B cell (primary cell): ENCODE measurements at regions not wholly inside any gene's neighbourhood (a gene's known extent, or its start where the extent isn't known, plus 50 kb on each side); places are given as distances from the start of the nearest gene placed in this dataset.

ENCODE experiments used
- ATAC-seq: fragments of 200-7000 bp; cut with Tn5 transposase; one replicate; pipeline ENCODE4 v1.10.0; 2021; ENCODE audit warnings: low read depth, mild to moderate bottlenecking, moderate number of reproducible peaks, moderate library complexity
- CTCF ChIA-PET: fragments of 350-600 bp; sonication (Branson Sonifier 250); formaldehyde crosslinking; loops from one replicate; lab custom pipeline; 2021; ENCODE audit warnings: antibody characterized with exemption, inconsistent platforms; lab: Charles Lee
- POLR2A ChIA-PET: fragments of 350-600 bp; sonication (Branson Sonifier 250); formaldehyde crosslinking; loops from one replicate; lab custom pipeline; 2021; ENCODE audit warnings: antibody characterized with exemption; lab: Charles Lee
- DNase-seq: peaks from one replicate; pipeline ENCODE4 v3.0.0; 2013
- H2AFZ ChIP-seq: 2 replicates; pipeline ENCODE4 v1.6.1; 2012; ENCODE audit warnings: mild to moderate bottlenecking, low read depth, low read length; ENCODE audit not compliant: insufficient read depth, poor library complexity, severe bottlenecking
- H3K27ac ChIP-seq, 2 donors: 1 replicate in 1 of 2; 2 replicates in 1 of 2; pipeline ENCODE4 v1.5.1; 2012 to 2013; ENCODE audit warnings: low read length in 2 of 2, mild to moderate bottlenecking in 2 of 2, moderate library complexity in 1 of 2
- H3K27me3 ChIP-seq, 4 experiments: fragments of 200-600 bp in 1 of 4; sonication (generic) in 1 of 4; replicated peaks in 1 of 4; 1 replicate in 2 of 4; 2 replicates in 2 of 4; pipeline versions ENCODE4 v1.6.1 to v1.7.0; 2013 to 2016; ENCODE audit warnings: low read length in 3 of 4, mild to moderate bottlenecking in 2 of 4, mixed read lengths in 1 of 4, moderate library complexity in 1 of 4; ENCODE audit not compliant: insufficient read depth in 4 of 4, control insufficient read depth in 3 of 4; ENCODE audit errors: control extremely low read depth in 1 of 4
- H3K36me3 ChIP-seq, 2 experiments: replicated peaks in 1 of 2; 1 replicate in 1 of 2; 2 replicates in 1 of 2; pipeline versions ENCODE4 v1.6.1 to v1.7.1; 2013; ENCODE audit warnings: low read length in 1 of 2; ENCODE audit not compliant: insufficient read depth in 2 of 2, control insufficient read depth in 1 of 2; ENCODE audit errors: control extremely low read depth in 1 of 2, extremely low read depth in 1 of 2
- H3K4me1 ChIP-seq, 2 donors: fragments of 200-600 bp in 1 of 2; sonication (generic) in 1 of 2; 1 replicate in 1 of 2; 2 replicates in 1 of 2; pipeline versions ENCODE4 v1.5.1 to v1.6.1; 2013 to 2017; ENCODE audit warnings: low read length in 2 of 2; ENCODE audit not compliant: control insufficient read depth in 2 of 2, insufficient read depth in 2 of 2
- H3K4me2 ChIP-seq: replicated peaks from 2 replicates; pipeline ENCODE3; 2012; ENCODE audit warnings: mild to moderate bottlenecking, low read depth, low read length; ENCODE audit not compliant: poor library complexity, severe bottlenecking
- H3K4me3 ChIP-seq, 5 experiments: fragments of 200-600 bp in 1 of 5; sonication (generic) in 1 of 5; 1 replicate in 3 of 5; 2 replicates in 2 of 5; pipeline versions ENCODE4 v1.5.1 to v1.7.0; 2011 to 2016; ENCODE audit warnings: low read length in 4 of 5, mild to moderate bottlenecking in 4 of 5, low read depth in 2 of 5, control low read depth in 1 of 5, moderate library complexity in 1 of 5; ENCODE audit not compliant: insufficient read depth in 1 of 5; ENCODE audit errors: control extremely low read depth in 1 of 5, extremely low read depth in 1 of 5
- H3K79me2 ChIP-seq: fragments of 200-600 bp; sonication (generic); one replicate; pipeline ENCODE4 v1.6.0; 2016; ENCODE audit warnings: low read length; ENCODE audit not compliant: control insufficient read depth, insufficient read depth
- H3K9ac ChIP-seq: fragments of 200-600 bp; sonication (generic); 2 replicates; pipeline ENCODE4 v1.6.1; 2017; ENCODE audit warnings: mild to moderate bottlenecking, low read length, moderate library complexity
- H3K9me3 ChIP-seq, 3 donors: one replicate each; pipeline versions ENCODE4 v1.6.1 to v1.7.1; 2013; ENCODE audit warnings: low read length in 2 of 3; ENCODE audit not compliant: control insufficient read depth in 2 of 3, insufficient read depth in 1 of 3; ENCODE audit errors: control extremely low read depth in 1 of 3
- H4K20me1 ChIP-seq: 2 replicates; pipeline ENCODE4 v1.6.0; 2012; ENCODE audit warnings: mild to moderate bottlenecking, low read length; ENCODE audit not compliant: insufficient read depth, control insufficient read depth, poor library complexity, severe bottlenecking
- H3K27ac Mint-ChIP-seq: one replicate; pipeline ENCODE4 v1.8.0; 2021; ENCODE audit warnings: mixed read lengths
- H3K27me3 Mint-ChIP-seq: one replicate; pipeline ENCODE4 v1.8.0; 2021; ENCODE audit warnings: mixed read lengths
- H3K4me1 Mint-ChIP-seq: one replicate; pipeline ENCODE4 v1.8.0; 2021; ENCODE audit warnings: mixed read lengths
- H3K4me3 Mint-ChIP-seq: one replicate; pipeline ENCODE4 v1.8.0; 2021; ENCODE audit warnings: mixed read lengths
- H3K9me3 Mint-ChIP-seq: one replicate; pipeline ENCODE4 v1.8.0; 2022; ENCODE audit warnings: mixed read lengths; ENCODE audit not compliant: insufficient read depth
- CTCF ChIP-seq: fragments of 200-600 bp; IDR thresholded peaks from one replicate; pipeline ENCODE4 v1.8.0; 2022; ENCODE audit warnings: antibody characterized with exemption, mild to moderate bottlenecking
- EZH2 ChIP-seq: IDR thresholded peaks from 2 replicates; pipeline ENCODE4 v1.6.1; 2012; ENCODE audit warnings: borderline replicate concordance, low read depth, mild to moderate bottlenecking, moderate library complexity, low read length; ENCODE audit not compliant: insufficient read depth, poor library complexity, severe bottlenecking
- WGBS: methylation state at CpG from one replicate; pipeline ENCODE4 v1.1.5; 2013; ENCODE audit warnings: missing lambda C conversion rate; ENCODE audit not compliant: insufficient coverage; 5-methylcytosine and 5-hydroxymethylcytosine counted together
- intact Hi-C: fragments of 100-400 bp; cut with micrococcal nuclease; formaldehyde crosslinking; loops from one replicate; pipeline ENCODE4 v1.10.0; 2022

DNA sequence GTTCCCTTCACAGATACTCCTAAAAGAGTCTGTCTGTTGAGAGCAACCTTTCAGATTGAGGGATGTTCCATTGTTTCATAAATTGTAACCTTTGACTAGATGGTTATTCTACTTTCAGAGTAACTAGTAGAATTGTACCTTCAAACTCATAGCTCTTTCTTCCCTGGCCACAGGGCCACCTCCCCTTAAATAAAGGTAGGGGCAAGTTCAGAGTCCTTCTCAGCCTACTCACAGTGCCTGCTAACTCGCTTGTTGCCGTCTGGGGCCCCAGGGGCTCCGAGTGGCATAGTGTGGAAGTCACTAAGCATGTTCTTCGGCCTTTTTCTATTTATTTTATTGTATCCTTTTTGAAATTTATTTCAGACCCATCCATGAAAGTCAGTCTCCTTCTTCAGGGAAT lies 250.4 kb downstream of the ALX1 start:
- no CpG with 5 or more reads among the region's 4 CpGs for WGBS
- H3K4me3 Mint-ChIP-seq = no peak overlapping the region
- H3K9me3 ChIP-seq = no peaks in the 10 kb centered on the region

GRCh38 chr12:85531341-85531740 lies 251.3 kb downstream of the ALX1 start:
- no CpG with 5 or more reads among the region's 1 CpG for WGBS

More for the DNA sequence above, 250.4 kb downstream of the ALX1 start:
- no peak for TF ChIP-seq EZH2
- TF ChIP-seq CTCF = no peak
- Histone ChIP-seq H3K4me2 (no peak overlapping the region), H4K20me1 (no peaks in the 10 kb centered on the region), H3K27ac (no peak overlapping the region), H3K4me1 (peaks cover 6 to 17% of the 10 kb centered on the region in 2 donors), H3K4me3 (no peak overlapping the region), H3K9ac (no peak overlapping the region), H2AFZ (no peak overlapping the region), H3K27me3 (no peaks in the 10 kb centered on the region), H3K36me3 (no peaks in the 10 kb centered on the region), H3K79me2 (no peaks in the 10 kb centered on the region)
- no peak for ATAC-seq
- POLR2A ChIA-PET = no interaction called here
- Mint-ChIP-seq H3K4me1 (peaks cover 11% of the 10 kb centered on the region), H3K27me3 (no peaks in the 10 kb centered on the region), H3K9me3 (no peaks in the 10 kb centered on the region), H3K27ac (no peak overlapping the region)
- DNase-seq = no peak
- intact Hi-C loops = no loop called here
- CTCF ChIA-PET = no interaction called here

More at GRCh38 chr12:85531341-85531740, 251.3 kb downstream of the ALX1 start:
- Histone ChIP-seq H4K20me1 (no peaks in the 10 kb centered on the region), H3K4me2 (no peak overlapping the region), H2AFZ (no peak overlapping the region), H3K9ac (no peak overlapping the region), H3K4me3 (no peak overlapping the region), H3K79me2 (no peaks in the 10 kb centered on the region), H3K4me1 (peaks cover 6 to 15% of the 10 kb centered on the region in 2 donors), H3K9me3 (no peaks in the 10 kb centered on the region), H3K36me3 (no peaks in the 10 kb centered on the region), H3K27me3 (no peaks in the 10 kb centered on the region), H3K27ac (no peak overlapping the region)
- POLR2A ChIA-PET = no interaction called here
- Mint-ChIP-seq H3K9me3 (no peaks in the 10 kb centered on the region), H3K27ac (no peak overlapping the region), H3K4me1 (peaks cover 11% of the 10 kb centered on the region), H3K27me3 (no peaks in the 10 kb centered on the region), H3K4me3 (no peak overlapping the region)
- ATAC-seq (no peak), DNase-seq (no peak)
- CTCF ChIA-PET = no interaction called here
- intact Hi-C loops = no loop called here
- no peak for TF ChIP-seq EZH2
- TF ChIP-seq CTCF = no peak
